LNCaP clone FGC (cell line): ENCODE measurements at regions not wholly inside any gene's neighbourhood (a gene's known extent, or its start where the extent isn't known, plus 50 kb on each side); places are given as distances from the start of the nearest gene placed in this dataset.

Experiments
- DNase-seq: peaks from one replicate; pipeline ENCODE4 v3.0.0-alpha.2; 2011; ENCODE audit warnings: low read depth
- H3K4me3 ChIP-seq: 2 replicates; pipeline ENCODE4 v1.5.1; 2011; ENCODE audit warnings: mild to moderate bottlenecking, low read depth, low read length, control low read depth
- TF ChIP-seq, protein P1 (sequence below): IDR thresholded peaks from 2 replicates; pipeline ENCODE4 v1.5.1; 2012; ENCODE audit warnings: mild to moderate bottlenecking; ENCODE audit not compliant: control insufficient read depth, insufficient read depth; ENCODE audit errors: extremely low read depth

GRCh38 chr3:177731644-177732268, 534.5 kb upstream of the TBL1XR1 start:
- no peak for DNase-seq
- no peak overlapping the region for H3K4me3 ChIP-seq
- TF ChIP-seq, protein P1, sequence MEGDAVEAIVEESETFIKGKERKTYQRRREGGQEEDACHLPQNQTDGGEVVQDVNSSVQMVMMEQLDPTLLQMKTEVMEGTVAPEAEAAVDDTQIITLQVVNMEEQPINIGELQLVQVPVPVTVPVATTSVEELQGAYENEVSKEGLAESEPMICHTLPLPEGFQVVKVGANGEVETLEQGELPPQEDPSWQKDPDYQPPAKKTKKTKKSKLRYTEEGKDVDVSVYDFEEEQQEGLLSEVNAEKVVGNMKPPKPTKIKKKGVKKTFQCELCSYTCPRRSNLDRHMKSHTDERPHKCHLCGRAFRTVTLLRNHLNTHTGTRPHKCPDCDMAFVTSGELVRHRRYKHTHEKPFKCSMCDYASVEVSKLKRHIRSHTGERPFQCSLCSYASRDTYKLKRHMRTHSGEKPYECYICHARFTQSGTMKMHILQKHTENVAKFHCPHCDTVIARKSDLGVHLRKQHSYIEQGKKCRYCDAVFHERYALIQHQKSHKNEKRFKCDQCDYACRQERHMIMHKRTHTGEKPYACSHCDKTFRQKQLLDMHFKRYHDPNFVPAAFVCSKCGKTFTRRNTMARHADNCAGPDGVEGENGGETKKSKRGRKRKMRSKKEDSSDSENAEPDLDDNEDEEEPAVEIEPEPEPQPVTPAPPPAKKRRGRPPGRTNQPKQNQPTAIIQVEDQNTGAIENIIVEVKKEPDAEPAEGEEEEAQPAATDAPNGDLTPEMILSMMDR: no peak

- TF ChIP-seq, protein P1: no peak
- no peak for DNase-seq
- no peak overlapping the region for H3K4me3 ChIP-seq
Observed at GRCh38 chr3:177733233-177733632, 536.0 kb upstream of the TBL1XR1 start.

DNA sequence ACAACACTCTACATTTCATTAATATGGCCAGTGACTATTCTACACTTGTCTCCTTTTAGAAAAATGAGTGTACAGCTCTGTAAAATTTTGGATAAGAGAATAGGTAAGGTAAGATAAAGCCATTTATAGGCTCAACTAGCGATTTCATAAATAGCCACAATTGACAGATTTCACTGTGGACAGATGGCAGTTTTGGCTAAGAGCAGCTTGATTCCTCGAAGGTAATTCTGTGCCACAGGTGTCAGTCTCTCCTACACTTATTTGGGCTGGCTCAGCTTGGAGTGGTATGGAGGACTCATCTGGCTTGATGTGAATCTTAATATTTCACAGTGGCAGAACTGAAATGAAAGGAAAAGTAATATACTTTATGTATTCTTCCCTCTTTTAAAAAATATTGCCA, 536.7 kb upstream of the TBL1XR1 start:
- TF ChIP-seq, protein P1: no peak
- DNase-seq: no peak

DNA sequence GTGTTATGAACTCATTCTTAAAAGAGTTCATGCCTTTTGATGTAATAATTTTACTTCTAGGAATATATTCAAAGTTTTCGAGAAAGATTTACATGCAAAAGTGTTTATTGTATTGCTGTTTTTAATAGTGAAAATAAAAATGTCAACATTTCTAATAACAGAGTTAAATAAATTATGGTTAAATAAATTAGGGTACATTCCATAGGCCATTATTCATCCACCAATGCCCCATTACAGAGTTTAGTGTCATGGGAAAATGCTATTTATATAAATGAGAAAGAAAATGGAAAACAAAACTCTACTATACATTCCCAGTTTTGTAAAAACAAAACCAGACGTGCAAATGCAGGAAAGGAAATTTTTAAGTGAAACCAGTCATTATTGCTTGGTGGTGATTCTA, 538.1 kb upstream of the TBL1XR1 start:
- H3K4me3 ChIP-seq: no peak overlapping the region
- no peak for DNase-seq
- TF ChIP-seq, protein P1: no peak

More for the DNA sequence above, 536.7 kb upstream of the TBL1XR1 start:
- no peak overlapping the region for H3K4me3 ChIP-seq

DNA sequence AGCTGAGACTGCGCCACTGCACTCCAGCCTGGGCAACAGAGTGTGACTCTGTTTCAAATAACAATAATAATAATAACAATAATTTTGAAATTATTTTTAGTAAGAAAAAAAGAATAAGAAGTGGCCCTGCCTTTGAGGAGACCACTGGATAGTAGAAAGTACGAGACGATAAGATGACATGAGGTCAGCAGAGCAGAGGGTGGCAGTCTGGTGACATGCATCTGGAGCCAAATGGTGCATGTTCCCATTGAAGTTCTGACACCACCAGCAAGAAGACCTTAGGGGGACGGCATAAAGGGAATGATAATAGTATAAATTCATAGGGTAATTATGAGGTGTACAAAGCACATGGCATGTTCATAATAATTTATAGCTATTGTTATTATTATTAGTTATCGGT, 542.2 kb upstream of the TBL1XR1 start:
- no peak overlapping the region for H3K4me3 ChIP-seq
- no peak for DNase-seq
- TF ChIP-seq, protein P1: no peak

- H3K4me3 ChIP-seq: no peak overlapping the region
- TF ChIP-seq, protein P1: no peak
- no peak for DNase-seq
Observed at GRCh38 chr3:177740254-177740653, 543.0 kb upstream of the TBL1XR1 start.

- H3K4me3 ChIP-seq: no peak overlapping the region
- no peak for DNase-seq
- TF ChIP-seq, protein P1: no peak
Observed at GRCh38 chr3:177742273-177742672, 545.0 kb upstream of the TBL1XR1 start.
